A673 (cell line): ENCODE measurements at regions not wholly inside any gene's neighbourhood (a gene's known extent, or its start where the extent isn't known, plus 50 kb on each side); places are given as distances from the start of the nearest gene placed in this dataset.

Experiments
- BruUV-seq: library from RNA; stranded (reverse); fragments of 400-500 nt; replicated peaks from 2 replicates; lab custom pipeline; 2021; lab: Mats Ljungman, UMichigan
- CTCF ChIA-PET: fragments of 300-600 bp; sonication (Branson Sonifier 250); formaldehyde crosslinking; loops from one replicate; lab custom pipeline; 2022; ENCODE audit warnings: antibody characterized with exemption; lab: Charles Lee
- POLR2A ChIA-PET: fragments of 300-600 bp; sonication (Branson Sonifier 250); formaldehyde crosslinking; loops from one replicate; lab custom pipeline; 2022; ENCODE audit warnings: antibody characterized with exemption; ENCODE audit not compliant: low non-redundant PET; lab: Charles Lee
- DNase-seq: peaks from one replicate; pipeline ENCODE4 v3.0.0-alpha.2; 2015; ENCODE audit warnings: low spot score
- H3K27ac ChIP-seq: fragments of 200-600 bp; sonication (generic); 2 replicates; pipeline ENCODE4 v1.5.1; 2016; ENCODE audit warnings: mixed run types, low read depth, mild to moderate bottlenecking, mixed read lengths, antibody characterized with exemption, low read length; ENCODE audit not compliant: poor library complexity, severe bottlenecking
- H3K27me3 ChIP-seq: fragments of 200-600 bp; sonication (generic); replicated peaks from 2 replicates; pipeline ENCODE4 v1.6.1; 2017; ENCODE audit warnings: mixed run types, low read depth, mild to moderate bottlenecking, mixed read lengths, antibody characterized with exemption, low read length; ENCODE audit not compliant: insufficient read depth, poor library complexity
- H3K36me3 ChIP-seq: fragments of 200-600 bp; sonication (generic); 2 replicates; pipeline ENCODE4 v1.6.1; 2016; ENCODE audit warnings: mixed run types, mild to moderate bottlenecking, mixed read lengths, antibody characterized with exemption, low read length; ENCODE audit not compliant: insufficient read depth, poor library complexity, severe bottlenecking
- H3K4me1 ChIP-seq: fragments of 200-600 bp; sonication (generic); 2 replicates; pipeline ENCODE4 v1.6.1; 2017; ENCODE audit warnings: mixed run types, mild to moderate bottlenecking, mixed read lengths, antibody characterized with exemption, low read length; ENCODE audit not compliant: insufficient read depth, poor library complexity, severe bottlenecking
- H3K4me3 ChIP-seq: fragments of 200-600 bp; sonication (generic); 2 replicates; pipeline ENCODE4 v1.5.1; 2016; ENCODE audit warnings: low read depth, mixed run types, mild to moderate bottlenecking, mixed read lengths, low read length; ENCODE audit not compliant: poor library complexity, severe bottlenecking
- H3K9me3 ChIP-seq: fragments of 200-600 bp; sonication (generic); 2 replicates; pipeline ENCODE4 v1.6.1; 2016; ENCODE audit warnings: mixed run types, low read depth, mild to moderate bottlenecking, mixed read lengths, antibody characterized with exemption, low read length; ENCODE audit not compliant: poor library complexity, severe bottlenecking
- CTCF ChIP-seq: fragments of 300-800, 200-600 bp; sonication (generic); conservative IDR thresholded peaks from 2 replicates; pipeline ENCODE4 v1.5.1; 2017; ENCODE audit warnings: low read depth, mild to moderate bottlenecking, antibody characterized with exemption, low read length, moderate library complexity, mixed read lengths
- EZH2 ChIP-seq: fragments of 200-600 bp; sonication (generic); IDR thresholded peaks from 2 replicates; pipeline ENCODE4 v1.6.1; 2017; ENCODE audit warnings: borderline replicate concordance, low read depth, mild to moderate bottlenecking, mixed read lengths, antibody characterized with exemption, low read length; ENCODE audit not compliant: poor library complexity, severe bottlenecking
- intact Hi-C: fragments of 100-400 bp; cut with micrococcal nuclease; formaldehyde crosslinking; loops from one replicate; pipeline ENCODE4 v1.10.0; 2022; ENCODE audit not compliant: unreplicated experiment

GRCh38 chr10:129360046-129360445 is 107.0 kb upstream of the MGMT start:
- Histone ChIP-seq H3K36me3 (no peaks in the 10 kb centered on the region), H3K9me3 (peaks cover 11% of the 10 kb centered on the region), H3K27ac (no peak overlapping the region), H3K4me1 (no peaks in the 10 kb centered on the region), H3K4me3 (no peak overlapping the region), H3K27me3 (no peaks in the 10 kb centered on the region)
- BruUV-seq, result no TSS peak
- intact Hi-C loops, result no loop called here
- ChIA-PET POLR2A (no interaction called here), CTCF (no interaction called here)
- TF ChIP-seq CTCF (no peak), EZH2 (no peak)
- DNase-seq, result no peak

- no peak overlapping the region for H3K27ac ChIP-seq
- POLR2A ChIA-PET, result no interaction called here
- CTCF ChIA-PET, result no interaction called here
- no peaks in the 10 kb centered on the region for H3K4me1 ChIP-seq
- no peak for DNase-seq
- TF ChIP-seq EZH2 (no peak), CTCF (no peak)
- H3K27me3 ChIP-seq, result no peaks in the 10 kb centered on the region
- peaks cover 3% of the 10 kb centered on the region for H3K9me3 ChIP-seq
- H3K36me3 ChIP-seq, result no peaks in the 10 kb centered on the region
- BruUV-seq, result no TSS peak
- intact Hi-C loops, result no loop called here
- no peak overlapping the region for H3K4me3 ChIP-seq
These were observed 105.2 kb upstream of the MGMT start for GRCh38 chr10:129361676-129362376.

- H3K4me1 ChIP-seq, result no peaks in the 10 kb centered on the region
- H3K27ac ChIP-seq, result no peak overlapping the region
- no peak for DNase-seq
- TF ChIP-seq EZH2 (no peak), CTCF (no peak)
- ChIA-PET POLR2A (no interaction called here), CTCF (no interaction called here)
- no peaks in the 10 kb centered on the region for H3K36me3 ChIP-seq
- BruUV-seq, result no TSS peak
- intact Hi-C loops, result no loop called here
- no peaks in the 10 kb centered on the region for H3K27me3 ChIP-seq
- no peak overlapping the region for H3K4me3 ChIP-seq
- no peaks in the 10 kb centered on the region for H3K9me3 ChIP-seq
These were observed 102.1 kb upstream of the MGMT start for GRCh38 chr10:129364949-129365348.
